ENCODE measurements at regions not wholly inside any gene's neighbourhood (a gene's known extent, or its start where the extent isn't known, plus 50 kb on each side); places are given as distances from the start of the nearest gene placed in this dataset.

GRCh38 chr2:129733579-129733978 lies 245.9 kb upstream of the RAB6C start:
- Histone ChIP-seq H3K9me3 (replicated peaks; ENCODE audit: control insufficient read depth, insufficient read depth, low read depth, low read length) (no peaks in the 10 kb centered on the region), H3K9ac (ENCODE audit: insufficient read depth in 1 of 2, low read depth in 2 of 2, low read length in 2 of 2) (no peak overlapping the region), H3K4me1 (replicated peaks in 1 of 2; ENCODE audit: control insufficient read depth in 2 of 2, insufficient read depth in 2 of 2, low read length in 2 of 2) (no peaks in the 10 kb centered on the region), H3K27me3 (ENCODE audit: control insufficient read depth in 2 of 2, insufficient read depth in 2 of 2, low read length in 2 of 2) (peaks cover 0 to 10% of the 10 kb centered on the region in 2 experiments; a peak in 2 of 5 replicates), H3K36me3 (ENCODE audit: control insufficient read depth, insufficient read depth, low read length) (no peaks in the 10 kb centered on the region), H2AFZ (ENCODE audit: low read depth, low read length) (no peak overlapping the region), H4K20me1 (replicated peaks; ENCODE audit: control insufficient read depth, insufficient read depth, low read length) (no peaks in the 10 kb centered on the region), H3K4me3 (no peak overlapping the region), H3K9me1 (ENCODE audit: control insufficient read depth, insufficient read depth, low read length) (no peaks in the 10 kb centered on the region), H3K79me2 (ENCODE audit: control insufficient read depth, insufficient read depth, low read length) (no peaks in the 10 kb centered on the region), H3K4me2 (ENCODE audit: insufficient read depth, low read length) (no peak overlapping the region), H3K27ac (ENCODE audit: extremely low read depth, low read depth, low read length) (no peak overlapping the region)
- intact Hi-C loops (cut with micrococcal nuclease) (no loop called here), in situ Hi-C loops (cut with MboI) (no loop called here)
- BruUV-seq (replicated peaks) = no TSS peak
- CTCF ChIA-PET (ENCODE audit: low intra/inter-chr PET ratio) = no interaction called here
- FAIRE-seq (no peak), DNase-seq (ENCODE audit: extremely low read depth in 1 of 4, low spot score in 3 of 4) (no peak), ATAC-seq (no peak)
- 3% methylated on average over 2 of the region's 2 CpGs for WGBS (ENCODE audit: insufficient coverage, low coverage, missing lambda C conversion rate)
- POLR2A ChIA-PET = interaction anchor here (0.7 kb wide), 1 partner anchor 49 kb away, joined by 7 read pairs; no protein-coding TSS in a partner anchor
- no peak for TF ChIP-seq MEF2A (IDR thresholded peaks at IDR 0.05; ENCODE audit: control insufficient read depth, low read depth, low read length)
- no peak for TF ChIP-seq SAP30 (IDR thresholded peaks at IDR 0.05; ENCODE audit: borderline replicate concordance, insufficient read depth, low read depth, low read length, poor library complexity, severe bottlenecking)
- no peak for TF ChIP-seq TCF7 (IDR thresholded peaks at IDR 0.05; ENCODE audit: borderline replicate concordance)
- no peak for TF ChIP-seq ZNF174 (CRISPR knock-in tag; IDR thresholded peaks at IDR 0.05)
- TF ChIP-seq MLX (CRISPR knock-in tag; conservative IDR thresholded peaks at IDR 0.05) = no peak
- no peak for TF ChIP-seq RHOXF2B (CRISPR knock-in tag; conservative IDR thresholded peaks at IDR 0.05)
- TF ChIP-seq KLF13 (tag; IDR thresholded peaks at IDR 0.05; ENCODE audit: borderline replicate concordance, low read depth) = no peak
- TF ChIP-seq GATAD2A (IDR thresholded peaks at IDR 0.05) = no peak
- no peak for TF ChIP-seq NR2C1 (IDR thresholded peaks at IDR 0.05)
- TF ChIP-seq NR2C1 (tag; IDR thresholded peaks at IDR 0.05) = no peak
- TF ChIP-seq BRF2 (IDR thresholded peaks at IDR 0.05; ENCODE audit: borderline replicate concordance, insufficient read depth, insufficient read length) = no peak
- no peak for TF ChIP-seq ZFX (CRISPR knock-in tag; IDR thresholded peaks at IDR 0.05)
- no peak for TF ChIP-seq GTF2F1 (IDR thresholded peaks at IDR 0.05; ENCODE audit: low read depth, low read length)
- no peak for TF ChIP-seq STAT5A (IDR thresholded peaks at IDR 0.05; ENCODE audit: borderline replicate concordance, low read length)
- no peak for TF ChIP-seq RBM14 (IDR thresholded peaks at IDR 0.05; ENCODE audit: borderline replicate concordance, insufficient read depth, low read depth, low read length)
- no peak for TF ChIP-seq STAT6 (CRISPR knock-in tag; IDR thresholded peaks at IDR 0.05)
- no peak for TF ChIP-seq ZSCAN29 (IDR thresholded peaks at IDR 0.05)
- no peak for TF ChIP-seq DEAF1 (CRISPR knock-in tag; IDR thresholded peaks at IDR 0.05)
- no peak for TF ChIP-seq ELF1 (tag; IDR thresholded peaks at IDR 0.05)
